GM18861 (cell line): ENCODE measurements at regions not wholly inside any gene's neighbourhood (a gene's known extent, or its start where the extent isn't known, plus 50 kb on each side); places are given as distances from the start of the nearest gene placed in this dataset.

Experiments used
- ATAC-seq: cut with Tn5 transposase; IDR thresholded peaks from one replicate; pipeline ENCODE4 v1.9.1; 2021; ENCODE audit not compliant: unreplicated experiment

- ATAC-seq: no peak
Observed at GRCh38 chr3:120838441-120839091, 69.4 kb upstream of the STXBP5L start.

DNA sequence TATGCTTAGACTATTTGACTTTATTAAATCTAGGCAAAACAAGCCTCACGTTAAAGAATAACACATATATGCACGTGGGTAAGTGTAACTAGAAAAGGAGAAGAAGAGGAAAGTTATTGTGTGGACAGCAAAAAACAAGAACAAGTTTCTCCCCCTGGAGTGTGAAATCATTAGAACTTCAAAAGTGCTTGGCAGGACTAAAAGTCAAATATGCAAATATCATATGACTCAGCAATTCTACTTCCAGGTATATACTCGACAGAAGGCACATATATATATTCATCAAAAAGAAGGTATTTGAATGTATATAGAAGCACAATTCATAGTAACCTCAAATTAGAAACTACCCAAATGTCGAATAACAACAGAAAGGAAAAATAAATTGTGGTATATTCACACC is 68.9 kb upstream of the STXBP5L start:
- ATAC-seq: no peak

DNA sequence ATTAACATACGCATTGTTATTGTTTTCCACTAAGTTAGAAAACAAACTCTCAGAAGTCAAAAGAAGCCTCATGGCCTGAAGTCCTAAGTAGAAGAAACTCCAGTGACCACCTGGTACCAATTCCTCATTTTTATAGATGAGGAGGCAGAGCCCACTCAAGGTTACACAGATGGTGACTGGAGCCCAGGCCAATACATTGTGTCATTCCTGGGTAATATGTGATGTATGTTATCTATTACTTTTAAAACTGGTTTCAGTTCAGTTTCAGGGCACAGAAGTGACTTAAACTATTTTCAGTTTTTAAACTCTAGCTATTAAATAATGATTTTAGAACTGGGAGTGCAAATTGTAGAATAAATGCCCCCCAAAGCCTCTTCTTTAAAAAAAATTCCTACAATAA is 66.7 kb upstream of the STXBP5L start:
- peak; percentile 74 for ATAC-seq

DNA sequence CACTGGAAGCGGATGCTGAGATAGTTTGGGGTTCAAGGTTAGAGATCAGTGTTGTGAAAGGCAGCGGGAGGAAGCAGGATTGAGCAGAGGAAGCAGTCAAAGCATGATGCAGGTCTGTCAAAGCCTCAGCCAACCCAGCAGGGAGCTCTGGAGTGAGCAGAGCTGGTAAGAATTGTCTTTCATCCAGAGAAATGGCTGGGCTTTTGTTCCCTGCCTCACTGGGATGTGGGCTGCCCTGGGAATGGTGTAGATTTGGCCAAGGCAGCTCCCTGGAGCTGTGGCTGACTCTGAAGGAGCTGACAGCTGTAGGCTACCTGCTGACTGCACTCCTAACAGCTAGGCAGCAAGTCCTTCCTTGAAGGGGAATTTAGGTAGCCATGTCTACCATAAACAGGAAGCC is 61.9 kb upstream of the STXBP5L start:
- no peak for ATAC-seq

DNA sequence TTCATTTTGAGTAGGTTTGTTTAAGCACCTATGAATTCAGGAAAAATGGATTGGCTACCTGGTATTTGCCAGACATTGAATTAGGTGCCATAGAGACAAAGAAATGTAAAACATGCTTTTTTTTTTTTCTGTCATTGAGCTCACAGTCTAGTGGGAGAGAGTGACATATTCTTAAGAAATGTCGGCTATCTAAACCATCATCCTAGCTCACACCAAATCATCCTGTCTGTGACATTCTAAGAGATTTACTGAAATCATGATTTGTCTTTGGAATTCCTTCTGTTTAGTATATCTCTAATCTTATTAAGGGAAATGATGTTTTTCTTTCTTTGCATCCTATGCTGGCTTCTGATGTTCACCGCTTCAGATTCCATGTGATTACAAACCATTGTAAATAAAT is 59.5 kb upstream of the STXBP5L start:
- no peak for ATAC-seq

GRCh38 chr3:120850381-120851295 is 57.4 kb upstream of the STXBP5L start:
- ATAC-seq: no peak

DNA sequence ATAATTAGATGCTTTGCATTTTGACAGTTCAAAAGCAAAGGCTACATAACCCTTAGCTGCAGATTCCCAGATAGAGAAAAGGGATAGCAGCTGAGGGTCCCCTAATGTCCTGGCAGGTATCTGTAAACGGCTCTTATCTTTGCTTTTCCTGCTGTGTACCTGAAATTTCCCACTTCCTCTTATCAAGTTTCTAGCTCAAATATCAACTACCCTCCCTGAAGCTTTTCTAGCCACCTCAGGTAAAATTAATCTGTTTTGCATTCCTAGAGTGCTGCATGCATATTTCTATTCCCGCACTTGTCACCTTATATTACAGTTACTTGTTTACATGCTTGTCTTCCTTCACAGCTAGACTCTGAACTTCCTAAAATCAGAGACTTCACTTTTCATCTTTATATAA is 55.6 kb upstream of the STXBP5L start:
- no peak for ATAC-seq

DNA sequence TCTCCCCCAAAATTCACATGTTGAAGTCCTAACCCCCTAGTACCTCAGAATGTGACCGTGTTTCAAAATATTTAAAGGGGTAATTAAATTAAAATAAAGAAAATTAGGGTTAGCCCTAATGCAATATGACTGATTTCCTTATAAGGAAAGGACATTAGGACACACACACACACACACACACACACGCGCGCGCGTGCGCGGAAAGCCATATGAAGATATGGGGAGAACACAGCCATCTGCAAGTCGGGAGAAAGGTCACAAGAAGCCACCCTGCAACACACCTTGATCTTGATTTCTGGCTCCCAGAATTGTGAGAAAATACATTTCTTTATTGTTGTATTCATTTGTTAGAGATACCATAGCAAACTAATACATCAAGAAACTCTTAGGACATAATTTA is 54.6 kb upstream of the STXBP5L start:
- ATAC-seq: no peak

- no peak for ATAC-seq
Observed at GRCh38 chr3:120854908-120855526, 53.0 kb upstream of the STXBP5L start.

DNA sequence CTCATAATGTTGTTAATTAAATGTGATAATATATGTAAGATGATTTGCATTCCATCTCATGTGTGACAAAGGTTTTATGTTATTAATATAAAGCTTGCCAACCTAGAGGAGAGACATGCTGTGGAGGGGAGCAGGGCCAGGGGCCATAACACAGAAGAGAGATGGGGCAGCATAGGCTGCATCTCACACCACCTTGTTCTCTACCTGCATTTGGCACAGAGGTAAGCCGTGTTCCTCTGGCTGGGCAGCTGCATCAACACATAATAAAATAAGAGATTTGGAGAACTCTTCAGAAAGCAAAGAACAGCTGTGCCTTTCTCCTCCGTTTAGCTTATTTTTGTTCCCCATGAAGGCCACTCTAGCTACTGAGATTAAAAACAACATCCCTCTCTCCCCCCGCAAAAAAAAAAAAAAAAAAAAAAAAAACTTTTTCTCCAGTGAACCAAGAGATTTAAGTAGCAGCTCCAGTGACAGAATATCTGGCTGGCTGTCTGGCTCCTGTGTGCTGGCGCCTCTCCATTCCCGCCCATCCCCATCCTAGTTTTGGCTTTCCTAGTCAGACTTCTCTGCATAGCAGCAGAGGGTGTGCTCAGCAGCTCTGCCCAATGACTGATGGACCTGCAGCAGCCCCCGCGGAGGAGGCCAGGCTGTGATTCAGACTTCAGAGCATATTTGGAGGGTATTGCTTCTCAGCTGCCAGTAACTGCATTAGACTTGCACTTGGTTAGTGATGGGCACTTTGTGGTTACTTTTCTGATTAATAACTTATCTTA is 52.2 kb upstream of the STXBP5L start:
- ATAC-seq: no peak
